CD14-positive monocyte (primary cell): ENCODE measurements at regions not wholly inside any gene's neighbourhood (a gene's known extent, or its start where the extent isn't known, plus 50 kb on each side); places are given as distances from the start of the nearest gene placed in this dataset.

ENCODE experiments used
- DNase-seq, 3 donors: peaks; one replicate each; pipeline ENCODE4 v3.0.0-alpha.2; 2011 to 2022
- H2AFZ ChIP-seq: 2 replicates; pipeline ENCODE4 v1.6.0; 2012; ENCODE audit warnings: mild to moderate bottlenecking, low read depth, low read length, inconsistent platforms; ENCODE audit not compliant: insufficient read depth, poor library complexity, severe bottlenecking
- H3K27ac ChIP-seq, 2 donors: 1 replicate in 1 of 2; 2 replicates in 1 of 2; pipeline ENCODE4 v1.5.1; 2012 to 2013; ENCODE audit warnings: low read length in 2 of 2, control low read depth in 1 of 2, inconsistent platforms in 1 of 2, low read depth in 1 of 2, mild to moderate bottlenecking in 1 of 2
- H3K27me3 ChIP-seq, 2 donors: one replicate each; pipeline versions ENCODE4 v1.6.0 to v1.6.1; 2011 to 2013; ENCODE audit warnings: low read length in 2 of 2; ENCODE audit not compliant: control insufficient read depth in 2 of 2, insufficient read depth in 2 of 2
- H3K36me3 ChIP-seq, 2 donors: replicated peaks in 1 of 2; 1 replicate in 1 of 2; 2 replicates in 1 of 2; pipeline versions ENCODE4 v1.5.1 to v1.6.1; 2012 to 2013; ENCODE audit warnings: low read length in 2 of 2, control low read depth in 1 of 2, inconsistent platforms in 1 of 2, mild to moderate bottlenecking in 1 of 2; ENCODE audit not compliant: insufficient read depth in 2 of 2, control insufficient read depth in 1 of 2
- H3K4me1 ChIP-seq, 2 donors: 1 replicate in 1 of 2; 2 replicates in 1 of 2; pipeline versions ENCODE4 v1.5.1 to v1.6.1; 2012 to 2013; ENCODE audit warnings: low read length in 2 of 2, control low read depth in 1 of 2, inconsistent platforms in 1 of 2, mild to moderate bottlenecking in 1 of 2, moderate library complexity in 1 of 2; ENCODE audit not compliant: insufficient read depth in 2 of 2, control insufficient read depth in 1 of 2
- H3K4me2 ChIP-seq: replicated peaks from 2 replicates; pipeline ENCODE3; 2012; ENCODE audit warnings: low read length, moderate library complexity, mild to moderate bottlenecking; ENCODE audit not compliant: poor library complexity, severe bottlenecking; ENCODE audit errors: extremely low read depth
- H3K4me3 ChIP-seq, 3 experiments: fragments of 200-600 bp in 1 of 3; sonication (generic) in 1 of 3; replicated peaks in 1 of 3; 1 replicate in 2 of 3; 2 replicates in 1 of 3; pipeline ENCODE4 v1.5.1; 2011 to 2013; ENCODE audit warnings: low read length in 3 of 3, mild to moderate bottlenecking in 3 of 3, control low read depth in 2 of 3, low read depth in 2 of 3, inconsistent platforms in 1 of 3, moderate library complexity in 1 of 3
- H3K79me2 ChIP-seq: 2 replicates; pipeline ENCODE4 v1.6.0; 2012; ENCODE audit warnings: mild to moderate bottlenecking, control low read depth, inconsistent platforms, low read length, moderate library complexity; ENCODE audit not compliant: insufficient read depth
- H3K9ac ChIP-seq: 2 replicates; pipeline ENCODE4 v1.6.0; 2017; ENCODE audit warnings: low read length, mild to moderate bottlenecking; ENCODE audit not compliant: insufficient read depth, poor library complexity, severe bottlenecking
- H3K9me3 ChIP-seq, 2 donors: replicated peaks in 1 of 2; 1 replicate in 1 of 2; 2 replicates in 1 of 2; pipeline versions ENCODE4 v1.5.1 to v1.6.1; 2012 to 2013; ENCODE audit warnings: low read length in 2 of 2, control low read depth in 1 of 2; ENCODE audit not compliant: control insufficient read depth in 1 of 2, insufficient read depth in 1 of 2
- H4K20me1 ChIP-seq: 2 replicates; pipeline ENCODE4 v1.6.0; 2012; ENCODE audit warnings: mild to moderate bottlenecking, low read length, control low read depth, moderate library complexity; ENCODE audit not compliant: insufficient read depth
- H3K27ac Mint-ChIP-seq, 7 donors: one replicate each; pipeline ENCODE4 v1.8.0; 2020; ENCODE audit warnings: mild to moderate bottlenecking in 7 of 7, mixed read lengths in 7 of 7, moderate library complexity in 6 of 7, inconsistent platforms in 2 of 7
- H3K27me3 Mint-ChIP-seq, 3 donors: one replicate each; pipeline ENCODE4 v1.8.0; 2021 to 2022; ENCODE audit warnings: low read depth in 3 of 3, mild to moderate bottlenecking in 3 of 3, mixed read lengths in 3 of 3, moderate library complexity in 3 of 3, inconsistent platforms in 1 of 3
- H3K36me3 Mint-ChIP-seq, 2 donors: one replicate each; pipeline ENCODE4 v1.8.0; 2020; ENCODE audit warnings: mixed read lengths in 2 of 2, inconsistent platforms in 1 of 2, mild to moderate bottlenecking in 1 of 2
- H3K4me1 Mint-ChIP-seq: one replicate; pipeline ENCODE4 v1.8.0; 2020; ENCODE audit warnings: mild to moderate bottlenecking, mixed read lengths
- H3K4me3 Mint-ChIP-seq, 2 donors: one replicate each; pipeline ENCODE4 v1.8.0; 2020; ENCODE audit warnings: mild to moderate bottlenecking in 2 of 2, mixed read lengths in 2 of 2, moderate library complexity in 1 of 2
- H3K9me3 Mint-ChIP-seq, 7 donors: one replicate each; pipeline ENCODE4 v1.8.0; 2020 to 2022; ENCODE audit warnings: mixed read lengths in 7 of 7, mild to moderate bottlenecking in 6 of 7, moderate library complexity in 6 of 7, inconsistent platforms in 2 of 7
- WGBS: methylation state at CpG from one replicate; pipeline ENCODE4 v1.1.5; 2013; ENCODE audit warnings: missing lambda C conversion rate; ENCODE audit not compliant: insufficient coverage; 5-methylcytosine and 5-hydroxymethylcytosine counted together
- intact Hi-C, 2 donors: fragments of 100-400 bp; cut with micrococcal nuclease; formaldehyde crosslinking; loops; one replicate each; pipeline versions ENCODE4 v1.15.0 to v1.15.1; 2023
- TF ChIP-seq, protein P1 (sequence below): fragments of 200-600 bp; IDR thresholded peaks from one replicate; pipeline ENCODE4 v1.8.0; 2022; ENCODE audit warnings: antibody characterized with exemption, mild to moderate bottlenecking

DNA sequence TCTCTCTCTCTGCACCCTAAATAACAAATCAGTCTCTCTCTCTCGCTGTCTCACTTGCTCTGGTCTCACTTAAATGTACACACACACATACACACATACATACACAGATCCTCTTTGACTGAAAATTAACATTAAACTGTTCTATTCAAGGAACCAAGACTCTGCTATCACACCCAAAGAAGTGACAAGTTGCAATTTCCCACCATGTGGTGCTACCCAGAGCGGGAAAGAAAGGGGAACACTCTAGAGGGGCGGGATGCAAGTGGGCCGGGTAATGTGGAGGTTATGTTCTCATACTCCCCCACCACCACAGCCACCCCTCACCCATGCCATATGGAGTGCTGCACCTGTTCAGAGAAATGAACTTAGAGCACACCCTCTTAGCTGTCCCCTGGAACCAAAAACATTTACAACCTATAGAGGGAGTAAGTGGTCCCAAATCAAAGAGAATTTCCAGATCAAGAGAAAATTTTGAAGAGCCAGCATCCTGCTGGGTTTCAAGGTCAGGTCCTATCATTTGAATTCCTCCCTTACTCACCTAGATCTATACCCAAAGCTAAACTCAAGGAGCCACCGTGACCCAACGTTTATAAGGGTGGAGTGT is 319.4 kb downstream of the BRINP2 start:
- no peaks in the 10 kb centered on the region for H3K36me3 Mint-ChIP-seq
- intact Hi-C loops = no loop called here
- Histone ChIP-seq H4K20me1 (no peaks in the 10 kb centered on the region), H3K9ac (no peak overlapping the region), H3K27ac (no peak overlapping the region), H3K4me2 (no peak overlapping the region), H2AFZ (no peak overlapping the region), H3K4me1 (no peaks in the 10 kb centered on the region), H3K79me2 (no peaks in the 10 kb centered on the region), H3K36me3 (no peaks in the 10 kb centered on the region), H3K4me3 (no peak overlapping the region), H3K27me3 (no peaks in the 10 kb centered on the region), H3K9me3 (peaks cover 0 to 2% of the 10 kb centered on the region in 2 donors)
- no peaks in the 10 kb centered on the region for H3K4me1 Mint-ChIP-seq
- peaks cover 0 to 14% (median 2%) of the 10 kb centered on the region in 7 donors for H3K9me3 Mint-ChIP-seq
- H3K27me3 Mint-ChIP-seq = no peaks in the 10 kb centered on the region
- no peak overlapping the region for H3K4me3 Mint-ChIP-seq
- H3K27ac Mint-ChIP-seq = no peak overlapping the region
- TF ChIP-seq, protein P1, sequence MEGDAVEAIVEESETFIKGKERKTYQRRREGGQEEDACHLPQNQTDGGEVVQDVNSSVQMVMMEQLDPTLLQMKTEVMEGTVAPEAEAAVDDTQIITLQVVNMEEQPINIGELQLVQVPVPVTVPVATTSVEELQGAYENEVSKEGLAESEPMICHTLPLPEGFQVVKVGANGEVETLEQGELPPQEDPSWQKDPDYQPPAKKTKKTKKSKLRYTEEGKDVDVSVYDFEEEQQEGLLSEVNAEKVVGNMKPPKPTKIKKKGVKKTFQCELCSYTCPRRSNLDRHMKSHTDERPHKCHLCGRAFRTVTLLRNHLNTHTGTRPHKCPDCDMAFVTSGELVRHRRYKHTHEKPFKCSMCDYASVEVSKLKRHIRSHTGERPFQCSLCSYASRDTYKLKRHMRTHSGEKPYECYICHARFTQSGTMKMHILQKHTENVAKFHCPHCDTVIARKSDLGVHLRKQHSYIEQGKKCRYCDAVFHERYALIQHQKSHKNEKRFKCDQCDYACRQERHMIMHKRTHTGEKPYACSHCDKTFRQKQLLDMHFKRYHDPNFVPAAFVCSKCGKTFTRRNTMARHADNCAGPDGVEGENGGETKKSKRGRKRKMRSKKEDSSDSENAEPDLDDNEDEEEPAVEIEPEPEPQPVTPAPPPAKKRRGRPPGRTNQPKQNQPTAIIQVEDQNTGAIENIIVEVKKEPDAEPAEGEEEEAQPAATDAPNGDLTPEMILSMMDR = no peak
- no peak for DNase-seq
- no CpG with 5 or more reads among the region's 6 CpGs for WGBS

DNA sequence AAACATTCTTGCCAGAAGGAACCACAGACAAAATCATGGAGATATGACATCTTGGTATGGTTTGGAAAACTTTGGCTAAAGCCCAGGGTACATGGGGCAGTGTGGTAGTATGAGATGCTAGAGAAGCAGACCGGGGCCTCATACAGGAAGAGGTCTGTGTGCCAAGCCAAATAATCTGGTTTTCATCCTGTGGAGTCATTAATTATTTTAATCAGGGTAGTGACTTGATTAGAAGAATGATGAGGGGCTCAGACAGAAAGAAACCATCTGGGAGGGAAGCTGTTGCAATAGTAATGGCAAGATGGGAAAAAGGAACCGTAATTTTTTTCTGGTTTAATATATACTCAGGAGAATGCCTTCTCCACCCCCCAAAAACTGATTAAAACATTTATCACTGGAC is 318.0 kb downstream of the BRINP2 start:
- H2AFZ ChIP-seq = no peak overlapping the region
- H3K4me3 Mint-ChIP-seq = no peak overlapping the region
- no peak overlapping the region for H3K4me3 ChIP-seq
- H3K27ac ChIP-seq = no peak overlapping the region
- no peaks in the 10 kb centered on the region for H3K79me2 ChIP-seq
- WGBS = 100% methylated on average over 1 of the region's 2 CpGs
- no peaks in the 10 kb centered on the region for H3K27me3 ChIP-seq
- DNase-seq = no peak
- H3K36me3 Mint-ChIP-seq = no peaks in the 10 kb centered on the region
- no peak overlapping the region for H3K27ac Mint-ChIP-seq
- no peak overlapping the region for H3K9ac ChIP-seq
- H3K4me2 ChIP-seq = no peak overlapping the region
- TF ChIP-seq, protein P1 = no peak
- H3K9me3 Mint-ChIP-seq = peaks cover 0 to 11% (median 3%) of the 10 kb centered on the region in 7 donors
- H4K20me1 ChIP-seq = no peaks in the 10 kb centered on the region
- H3K27me3 Mint-ChIP-seq = no peaks in the 10 kb centered on the region
- intact Hi-C loops = no loop called here
- H3K9me3 ChIP-seq = no peaks in the 10 kb centered on the region
- H3K4me1 ChIP-seq = no peaks in the 10 kb centered on the region
- H3K36me3 ChIP-seq = no peaks in the 10 kb centered on the region
- no peaks in the 10 kb centered on the region for H3K4me1 Mint-ChIP-seq
